ENCODE measurements at regions not wholly inside any gene's neighbourhood (a gene's known extent, or its start where the extent isn't known, plus 50 kb on each side); places are given as distances from the start of the nearest gene placed in this dataset.
"Not testable (repeated sequence)": the region's sequence is repeated elsewhere in the genome, so short reads cannot be mapped to it uniquely, and the experiment has no call there.

GRCh38 chr6:140542863-140543262 lies 1168.4 kb upstream of the CITED2 start:
- DNase-seq = no peak

GRCh38 chr6:140541288-140541687 lies 1166.8 kb upstream of the CITED2 start:
- DNase-seq = no peak

- DNase-seq = no peak
These were observed 1166.3 kb upstream of the CITED2 start for GRCh38 chr6:140540743-140541142.

GRCh38 chr6:140538926-140539325 lies 1164.5 kb upstream of the CITED2 start:
- no peak for DNase-seq

GRCh38 chr6:140537834-140538705 lies 1163.6 kb upstream of the CITED2 start:
- no peak for DNase-seq

GRCh38 chr6:140537211-140537610 lies 1162.8 kb upstream of the CITED2 start:
- no peak for DNase-seq

GRCh38 chr6:140535511-140535910 lies 1161.1 kb upstream of the CITED2 start:
- DNase-seq = no peak

GRCh38 chr6:140533526-140533925 lies 1159.1 kb upstream of the CITED2 start:
- no peak for DNase-seq

- DNase-seq = no peak
These were observed 1130.3 kb upstream of the CITED2 start for GRCh38 chr6:140504776-140505175.

- DNase-seq = no peak
These were observed 1126.4 kb upstream of the CITED2 start for GRCh38 chr6:140500849-140501248.

- DNase-seq = no peak
These were observed 1125.2 kb upstream of the CITED2 start for GRCh38 chr6:140499607-140500006.

GRCh38 chr6:140494321-140495108 lies 1120.1 kb upstream of the CITED2 start:
- no peak for DNase-seq

GRCh38 chr6:140493470-140493869 lies 1119.0 kb upstream of the CITED2 start:
- DNase-seq = not testable (repeated sequence)

- DNase-seq = no peak
These were observed 1115.6 kb upstream of the CITED2 start for GRCh38 chr6:140490081-140490480.

- DNase-seq = no peak
These were observed 1113.1 kb upstream of the CITED2 start for GRCh38 chr6:140487586-140487985.

- DNase-seq = no peak
These were observed 1112.3 kb upstream of the CITED2 start for GRCh38 chr6:140486450-140487361.

- no peak for DNase-seq
These were observed 1111.4 kb upstream of the CITED2 start for GRCh38 chr6:140485740-140486449.

- no peak for DNase-seq
These were observed 1106.4 kb upstream of the CITED2 start for GRCh38 chr6:140480852-140481251.

GRCh38 chr6:140478631-140479030 lies 1104.2 kb upstream of the CITED2 start:
- no peak for DNase-seq

- DNase-seq = no peak
These were observed 1100.6 kb upstream of the CITED2 start for GRCh38 chr6:140475086-140475485.

GRCh38 chr6:140464720-140465119 lies 1090.3 kb upstream of the CITED2 start:
- no peak for DNase-seq

- no peak for DNase-seq
These were observed 1088.9 kb upstream of the CITED2 start for GRCh38 chr6:140463312-140463710.
